Kidney (tissue), 13 donors: ENCODE measurements at regions not wholly inside any gene's neighbourhood (a gene's known extent, or its start where the extent isn't known, plus 50 kb on each side); places are given as distances from the start of the nearest gene placed in this dataset.

ENCODE experiments used
- DNase-seq, 5 donors: peaks; one replicate each; pipeline ENCODE4 v3.0.0-alpha.2; 2013 to 2020
- FAIRE-seq: peaks from 2 replicates; lab custom pipeline; 2012; peaks lifted over from hg19 to GRCh38; lab: Jason Lieb, UNC
- H3K27ac ChIP-seq, 2 donors: one replicate each; pipeline ENCODE4 v1.7.0; 2013; ENCODE audit warnings: low read depth in 2 of 2, low read length in 2 of 2, inconsistent platforms in 1 of 2
- H3K27me3 ChIP-seq: one replicate; pipeline ENCODE4 v1.7.1; 2013; ENCODE audit warnings: low read length, inconsistent platforms; ENCODE audit not compliant: control insufficient read depth, insufficient read depth
- H3K36me3 ChIP-seq, 3 donors: one replicate each; pipeline versions ENCODE4 v1.7.0 to v1.7.1; 2013; ENCODE audit warnings: low read length in 3 of 3, control low read depth in 1 of 3, inconsistent platforms in 1 of 3; ENCODE audit not compliant: insufficient read depth in 3 of 3, control insufficient read depth in 2 of 3
- H3K4me1 ChIP-seq, 3 donors: one replicate each; pipeline versions ENCODE4 v1.7.0 to v1.7.1; 2013; ENCODE audit warnings: low read length in 3 of 3, inconsistent platforms in 1 of 3, low read depth in 1 of 3; ENCODE audit not compliant: control insufficient read depth in 2 of 3, insufficient read depth in 2 of 3
- H3K4me3 ChIP-seq, 3 donors: one replicate each; pipeline versions ENCODE4 v1.7.0 to v1.8.1; 2013; ENCODE audit warnings: low read length in 3 of 3, control low read depth in 1 of 3, inconsistent platforms in 1 of 3
- H3K9ac ChIP-seq, 3 donors: one replicate each; pipeline versions ENCODE4 v1.7.0 to v1.7.1; 2013; ENCODE audit warnings: low read length in 3 of 3, control low read depth in 1 of 3, inconsistent platforms in 1 of 3
- H3K9me3 ChIP-seq, 3 donors: one replicate each; pipeline versions ENCODE4 v1.7.0 to v1.7.1; 2013; ENCODE audit warnings: low read length in 3 of 3, control low read depth in 1 of 3, inconsistent platforms in 1 of 3; ENCODE audit not compliant: control insufficient read depth in 2 of 3, insufficient read depth in 1 of 3
- intact Hi-C: fragments of 100-400 bp; cut with DNase I; formaldehyde crosslinking; loops from one replicate; pipeline ENCODE4 v1.11.1; 2022
- TF ChIP-seq, protein P1 (sequence below): IDR thresholded peaks from 3 replicates; pipeline ENCODE4 v1.5.1; 2012; ENCODE audit warnings: mild to moderate bottlenecking, moderate library complexity, borderline replicate concordance; ENCODE audit not compliant: insufficient read depth; ENCODE audit errors: extremely low read depth
- donor health status: control.
- donor health status: control.
- donor health status: control.
- donor health status: control.
- donor health status: control.
- donor health status: DM: yes; HTN: yes; CAD: no.
- donor health status: Normal renal cell carcinoma (clear cell type).

DNA sequence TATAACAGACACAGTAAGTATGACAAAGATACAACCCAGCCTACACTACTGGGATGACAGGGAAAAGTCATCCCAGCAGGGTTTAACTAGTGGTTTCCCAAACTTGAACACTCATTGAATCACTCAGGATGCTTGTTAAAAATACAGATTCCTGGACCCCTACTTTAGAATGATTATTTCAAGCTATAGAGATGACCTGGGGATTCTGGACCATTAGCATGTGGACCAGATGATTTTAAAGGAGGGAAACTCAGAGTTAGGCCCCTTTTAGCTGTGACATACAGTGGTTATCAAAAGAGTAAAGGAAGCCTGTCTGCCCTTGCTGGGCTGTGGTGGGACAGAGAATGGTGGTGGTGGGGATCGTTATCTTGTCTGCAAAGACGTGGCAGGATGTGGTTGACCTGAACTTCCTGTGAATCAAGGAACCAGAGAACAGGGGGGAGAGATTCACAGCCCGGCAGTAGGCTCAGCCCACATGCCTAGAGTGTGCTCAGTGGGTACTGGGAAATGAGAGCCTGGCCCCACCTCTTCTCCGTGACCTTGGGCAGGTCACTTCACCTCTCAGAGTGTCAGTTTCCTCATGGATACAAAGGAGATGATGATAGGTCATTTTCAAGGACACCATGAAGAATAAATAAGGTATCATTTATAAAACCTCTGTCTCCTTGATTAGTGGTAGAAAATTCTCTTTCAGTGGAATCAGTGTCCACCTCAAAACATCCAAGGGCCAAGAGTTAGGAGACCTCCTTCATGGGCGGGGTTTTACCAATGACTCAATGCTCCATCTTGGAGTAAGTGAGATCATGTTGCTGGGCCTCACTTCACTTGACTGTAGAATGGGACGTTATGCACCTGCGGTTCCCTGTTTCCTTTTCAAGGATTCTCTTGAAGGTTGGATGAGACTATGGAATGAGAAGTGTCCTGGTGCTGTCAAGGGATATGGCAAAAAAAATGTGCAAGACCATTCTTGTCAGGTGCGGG, 306.5 kb downstream of the RPLP1 start:
- Histone ChIP-seq H3K27ac (no peak overlapping the region), H3K27me3 (no peaks in the 10 kb centered on the region), H3K9me3 (no peaks in the 10 kb centered on the region), H3K9ac (no peak overlapping the region), H3K4me3 (no peak overlapping the region), H3K36me3 (no peaks in the 10 kb centered on the region), H3K4me1 (peaks cover 0 to 3% (median 0%) of the 10 kb centered on the region in 3 donors)
- DNase-seq (no peak), FAIRE-seq (no peak)
- TF ChIP-seq, protein P1, sequence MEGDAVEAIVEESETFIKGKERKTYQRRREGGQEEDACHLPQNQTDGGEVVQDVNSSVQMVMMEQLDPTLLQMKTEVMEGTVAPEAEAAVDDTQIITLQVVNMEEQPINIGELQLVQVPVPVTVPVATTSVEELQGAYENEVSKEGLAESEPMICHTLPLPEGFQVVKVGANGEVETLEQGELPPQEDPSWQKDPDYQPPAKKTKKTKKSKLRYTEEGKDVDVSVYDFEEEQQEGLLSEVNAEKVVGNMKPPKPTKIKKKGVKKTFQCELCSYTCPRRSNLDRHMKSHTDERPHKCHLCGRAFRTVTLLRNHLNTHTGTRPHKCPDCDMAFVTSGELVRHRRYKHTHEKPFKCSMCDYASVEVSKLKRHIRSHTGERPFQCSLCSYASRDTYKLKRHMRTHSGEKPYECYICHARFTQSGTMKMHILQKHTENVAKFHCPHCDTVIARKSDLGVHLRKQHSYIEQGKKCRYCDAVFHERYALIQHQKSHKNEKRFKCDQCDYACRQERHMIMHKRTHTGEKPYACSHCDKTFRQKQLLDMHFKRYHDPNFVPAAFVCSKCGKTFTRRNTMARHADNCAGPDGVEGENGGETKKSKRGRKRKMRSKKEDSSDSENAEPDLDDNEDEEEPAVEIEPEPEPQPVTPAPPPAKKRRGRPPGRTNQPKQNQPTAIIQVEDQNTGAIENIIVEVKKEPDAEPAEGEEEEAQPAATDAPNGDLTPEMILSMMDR: no peak
- intact Hi-C loops: no loop called here

DNA sequence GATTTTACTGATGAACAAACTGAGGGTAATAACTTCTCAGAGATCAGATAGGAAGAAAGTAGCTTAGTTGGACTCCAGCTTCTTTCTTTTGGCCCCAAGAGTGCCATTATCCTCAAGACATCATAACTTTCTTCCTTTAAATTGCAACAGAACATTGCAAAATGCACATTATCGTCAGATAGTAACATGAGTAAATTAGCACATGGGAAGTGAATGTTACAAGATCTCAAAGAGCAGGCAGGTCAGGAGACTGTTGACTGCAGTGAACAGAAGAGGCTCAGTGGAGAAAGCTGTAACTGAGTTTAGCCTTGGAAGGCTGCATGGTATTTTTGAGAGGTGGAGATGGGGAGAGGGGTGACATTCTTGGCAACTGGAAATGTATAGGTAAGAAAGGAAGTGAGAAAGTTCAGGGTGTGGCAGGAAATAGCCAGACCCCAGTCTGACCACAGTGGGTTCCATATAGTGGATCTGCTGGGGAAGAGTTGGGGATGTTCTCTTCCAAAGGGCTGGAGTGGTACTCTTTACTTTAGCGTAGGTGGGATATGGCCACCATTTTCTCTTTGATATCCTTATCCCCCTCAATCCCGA, 307.7 kb downstream of the RPLP1 start:
- Histone ChIP-seq H3K36me3 (no peaks in the 10 kb centered on the region), H3K9ac (no peak overlapping the region), H3K27ac (no peak overlapping the region), H3K9me3 (no peaks in the 10 kb centered on the region), H3K4me3 (no peak overlapping the region), H3K4me1 (peaks cover 0 to 3% (median 0%) of the 10 kb centered on the region in 3 donors), H3K27me3 (no peaks in the 10 kb centered on the region)
- FAIRE-seq (no peak), DNase-seq (no peak)
- intact Hi-C loops: no loop called here
- TF ChIP-seq, protein P1: no peak

DNA sequence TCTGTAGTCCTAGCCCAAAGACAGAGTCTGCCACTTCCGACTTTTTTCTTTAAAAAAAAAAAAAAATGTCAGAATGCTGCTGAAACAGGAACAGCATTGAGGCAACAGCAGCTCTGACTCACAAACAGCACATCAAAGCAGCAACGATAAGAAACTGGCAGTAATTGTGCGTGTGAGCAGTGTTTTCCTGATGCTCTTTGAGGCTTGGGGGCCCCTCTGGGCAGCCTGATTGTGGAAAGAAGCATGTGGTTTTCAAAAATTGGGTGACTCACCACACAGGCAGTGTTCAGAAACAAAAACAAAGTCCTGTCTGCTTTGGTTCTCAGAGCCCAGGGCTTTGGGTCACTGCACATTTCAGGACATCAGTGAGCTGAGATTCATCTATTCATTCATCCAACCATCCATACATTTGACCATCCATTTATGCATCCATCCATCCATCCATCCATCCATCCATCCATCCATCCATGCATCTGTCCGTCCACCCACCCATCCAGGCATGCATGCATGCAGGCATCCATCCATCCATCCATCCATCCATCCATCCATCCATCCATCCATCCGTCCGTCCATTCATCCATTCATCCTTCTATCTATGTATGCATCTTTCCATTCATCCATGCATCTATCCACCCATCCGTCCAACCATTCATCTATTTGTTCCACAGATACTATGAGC, 308.4 kb downstream of the RPLP1 start:
- Histone ChIP-seq H3K4me1 (no peaks in the 10 kb centered on the region), H3K9me3 (no peaks in the 10 kb centered on the region), H3K9ac (no peak overlapping the region), H3K27me3 (no peaks in the 10 kb centered on the region), H3K27ac (no peak overlapping the region), H3K4me3 (no peak overlapping the region), H3K36me3 (no peaks in the 10 kb centered on the region)
- TF ChIP-seq, protein P1: no peak
- peak in 1 of 5 donors; percentile 32 for DNase-seq
- intact Hi-C loops: no loop called here
- no peak for FAIRE-seq
